Stimulated activated naive CD4-positive, alpha-beta T cell (primary cell): ENCODE measurements at regions not wholly inside any gene's neighbourhood (a gene's known extent, or its start where the extent isn't known, plus 50 kb on each side); places are given as distances from the start of the nearest gene placed in this dataset.
A peak's percentile ranks its signal among the peaks of the same experiment; 100 is the strongest.
"Not testable (repeated sequence)": the region's sequence is repeated elsewhere in the genome, so short reads cannot be mapped to it uniquely, and the experiment has no call there.

Source experiments
- DNase-seq, 6 experiments: peaks; one replicate each; lab custom pipeline; 2025; lab: John Stamatoyannopoulos, UW

GRCh38 chr5:36739751-36740221, 133.4 kb downstream of the SLC1A3 start:
- peak; percentile 43 to 69 (median 52) for DNase-seq

DNA sequence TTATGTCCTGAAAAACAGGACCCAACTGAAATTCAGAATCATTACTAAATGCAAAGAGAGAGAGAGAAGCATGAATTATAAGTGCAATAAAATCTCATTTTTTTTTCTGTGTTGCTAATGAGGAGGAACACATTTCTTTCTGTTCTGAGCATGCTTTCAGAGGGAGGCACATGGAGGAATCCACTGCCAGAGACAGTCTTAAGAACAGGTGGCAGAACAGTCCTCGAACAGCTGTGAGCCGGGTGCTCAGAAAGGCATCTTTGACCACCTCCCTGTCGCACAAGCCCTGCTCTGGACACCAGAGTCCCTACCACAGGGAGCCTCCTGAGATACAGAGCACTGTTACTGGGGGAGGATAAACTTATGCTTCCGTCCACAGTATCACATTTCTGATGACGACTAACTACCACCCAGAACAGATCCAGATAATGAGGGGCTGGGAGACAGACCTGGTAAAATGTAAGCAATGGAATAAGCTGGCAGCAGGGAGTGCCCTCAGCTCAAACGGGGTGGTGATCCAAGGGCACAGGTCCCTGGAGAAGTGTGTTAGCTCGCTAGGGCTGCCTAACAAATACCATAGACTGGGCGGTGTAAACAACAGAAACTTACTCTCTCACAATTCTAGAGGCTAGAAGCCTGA, 134.0 kb downstream of the SLC1A3 start:
- DNase-seq: no peak

DNA sequence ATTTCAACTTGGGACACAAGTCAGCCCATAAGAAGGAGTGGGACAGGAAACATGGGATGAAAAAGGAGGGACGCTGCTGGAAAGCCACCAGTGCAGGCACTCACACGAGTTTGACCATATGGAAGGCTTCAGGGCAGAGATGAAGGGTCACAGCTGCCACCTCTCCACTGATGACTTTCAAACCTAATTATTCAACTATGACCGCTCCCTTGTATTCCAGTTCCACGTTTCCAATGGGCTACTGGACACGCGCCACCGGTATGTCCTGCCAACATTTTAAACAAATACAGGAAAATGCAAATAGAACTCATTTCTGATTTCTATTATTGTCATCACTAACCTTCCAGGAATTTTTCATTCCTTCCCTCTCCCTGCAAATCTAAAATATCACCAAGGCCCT, 134.7 kb downstream of the SLC1A3 start:
- DNase-seq: no peak

DNA sequence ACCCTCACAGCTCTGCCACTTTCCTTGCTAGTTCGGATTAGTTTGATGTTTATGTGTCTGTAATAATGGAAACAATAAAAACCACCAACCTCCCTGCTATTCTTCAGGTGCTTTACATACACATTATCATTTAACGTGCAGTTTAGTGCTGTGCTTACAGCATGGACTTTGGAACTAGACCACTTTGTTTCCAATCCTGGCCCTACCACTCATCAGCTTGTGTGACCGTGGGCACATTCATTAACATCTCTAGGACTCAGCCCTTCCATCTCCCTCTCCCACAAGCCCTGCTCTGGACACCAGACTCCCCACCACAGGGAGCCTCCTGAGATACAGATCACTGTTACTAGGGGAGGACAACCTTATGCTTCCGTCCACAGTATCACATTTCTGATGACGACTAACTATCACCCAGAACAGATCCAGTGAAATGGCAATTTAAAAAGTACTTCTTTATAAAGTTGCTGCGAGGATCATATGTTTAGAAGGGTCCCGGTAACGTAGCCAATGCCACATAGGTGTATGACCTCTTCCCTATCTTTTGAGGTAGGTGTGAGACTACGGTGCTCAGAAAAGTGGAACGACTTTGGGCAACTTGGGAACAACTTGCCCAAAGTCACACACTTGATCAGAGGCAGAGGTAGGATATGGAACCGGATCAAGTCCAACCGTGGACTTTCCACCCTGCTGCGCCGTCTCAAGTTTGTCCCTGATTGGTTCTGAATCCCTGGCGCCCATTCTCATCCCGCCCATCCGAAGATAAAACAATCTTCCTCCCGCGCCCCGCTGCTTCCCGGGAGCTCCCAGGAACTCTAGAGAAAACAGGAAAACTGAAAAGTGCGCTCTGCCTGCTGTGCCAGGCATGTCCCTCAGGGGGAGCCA, 132.4 kb upstream of the NIPBL start:
- no peak for DNase-seq

DNA sequence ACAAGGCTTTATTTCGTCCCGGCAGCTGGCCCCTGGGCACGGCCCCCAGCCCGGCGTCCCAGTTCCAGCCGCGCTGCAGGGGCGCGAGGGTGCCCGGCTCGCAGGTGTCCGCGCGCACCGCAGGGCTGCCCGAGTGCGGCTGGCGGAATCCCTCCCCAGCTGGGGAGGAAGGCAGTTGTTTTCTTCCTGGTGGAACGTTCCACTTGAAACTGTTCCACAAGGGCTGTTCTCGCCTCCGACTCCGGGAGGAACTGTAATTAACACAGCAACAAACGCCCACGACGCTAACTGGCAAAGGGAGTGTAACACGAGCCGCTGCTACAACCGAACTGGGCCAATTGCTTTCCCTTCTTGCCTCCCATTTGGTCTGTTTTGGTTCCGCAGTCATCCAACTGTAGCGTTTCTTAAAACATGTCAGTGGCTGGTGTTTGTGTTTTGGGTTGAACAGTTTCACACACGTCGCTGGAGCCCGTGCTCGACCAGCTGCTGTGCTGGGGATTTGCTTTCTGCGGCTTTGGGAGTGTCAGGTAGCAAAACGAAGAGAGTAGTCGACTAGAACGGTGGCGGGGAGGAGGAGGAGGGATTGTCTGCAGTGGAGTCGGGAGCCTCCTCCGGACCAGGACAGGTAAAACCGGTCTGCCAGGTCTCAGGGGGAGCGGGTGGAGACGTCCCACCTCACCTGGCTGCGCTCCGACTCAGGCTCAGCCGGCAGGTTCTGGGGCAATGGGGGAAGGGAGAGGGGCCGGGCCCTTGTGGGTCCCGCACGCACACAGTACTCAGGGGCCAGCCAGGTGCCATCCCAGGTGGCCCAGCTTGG, 131.6 kb upstream of the NIPBL start:
- peak in 5 of 6 experiments; percentile 12 to 32 (median 23) for DNase-seq

DNA sequence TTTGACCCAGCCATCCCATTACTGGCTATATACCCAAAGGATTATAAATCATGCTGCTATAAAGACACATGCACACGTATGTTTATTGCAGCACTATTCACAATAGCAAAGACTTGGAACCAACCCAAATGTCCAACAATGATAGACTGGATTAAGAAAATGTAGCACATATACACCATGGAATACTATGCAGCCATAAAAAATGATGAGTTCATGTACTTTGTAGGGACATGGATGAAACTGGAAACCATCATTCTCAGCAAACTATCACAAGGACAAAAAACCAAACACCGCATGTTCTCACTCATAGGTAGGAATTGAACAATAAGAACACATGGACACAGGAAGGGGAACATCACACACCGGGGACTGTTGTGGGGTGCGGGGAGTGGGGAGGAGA, 128.8 kb upstream of the NIPBL start:
- not testable (repeated sequence) for DNase-seq

GRCh38 chr5:36751886-36752285, 124.7 kb upstream of the NIPBL start:
- no peak for DNase-seq

- no peak for DNase-seq
Observed at GRCh38 chr5:36755342-36755741, 121.2 kb upstream of the NIPBL start.

DNA sequence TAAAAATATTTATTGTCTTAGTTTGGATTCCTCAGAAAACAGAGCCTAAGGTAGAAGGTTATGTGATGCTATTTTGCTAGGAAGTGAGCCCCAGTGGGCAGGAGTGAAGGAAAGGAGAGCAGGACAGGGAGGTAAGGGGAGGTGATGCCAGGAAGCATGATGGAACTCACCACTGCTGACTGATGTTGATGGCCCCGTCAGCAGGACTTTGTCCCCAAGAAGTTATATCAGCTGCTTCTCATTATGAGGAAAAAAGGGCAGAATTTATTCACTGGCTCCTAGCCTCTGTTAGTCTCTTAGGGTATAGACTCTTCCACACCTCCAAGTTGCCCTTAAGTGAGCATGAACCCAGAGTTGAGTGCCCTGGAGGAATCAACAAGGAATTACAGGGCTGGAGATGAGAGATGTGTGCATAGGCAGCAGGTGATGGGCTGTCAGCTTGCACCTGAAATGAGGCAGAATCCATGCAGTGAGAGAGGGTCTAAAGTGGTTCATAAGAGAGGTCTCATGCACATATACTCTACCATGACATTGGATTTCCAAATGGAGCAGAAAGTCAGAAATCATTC, 120.6 kb upstream of the NIPBL start:
- DNase-seq: no peak

DNA sequence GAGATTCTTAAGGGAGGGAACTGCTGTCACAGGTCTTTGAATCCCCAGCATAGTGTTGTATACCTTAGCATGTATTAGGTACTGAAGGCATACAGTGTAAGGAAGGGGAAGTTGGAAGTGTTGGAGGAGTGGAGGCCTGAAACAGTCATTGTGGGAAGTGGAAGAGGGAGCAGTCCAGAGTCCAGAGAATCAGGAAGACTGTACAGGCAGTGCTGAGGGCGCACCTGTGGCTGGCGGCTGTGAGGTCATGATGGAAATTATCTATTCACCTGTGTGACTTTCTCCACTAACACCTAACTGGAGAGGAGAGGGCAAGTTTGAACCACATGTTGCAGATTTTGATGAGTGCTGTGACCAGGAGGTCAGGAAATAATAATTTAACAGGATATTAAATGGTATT, 119.7 kb upstream of the NIPBL start:
- DNase-seq: no peak

DNA sequence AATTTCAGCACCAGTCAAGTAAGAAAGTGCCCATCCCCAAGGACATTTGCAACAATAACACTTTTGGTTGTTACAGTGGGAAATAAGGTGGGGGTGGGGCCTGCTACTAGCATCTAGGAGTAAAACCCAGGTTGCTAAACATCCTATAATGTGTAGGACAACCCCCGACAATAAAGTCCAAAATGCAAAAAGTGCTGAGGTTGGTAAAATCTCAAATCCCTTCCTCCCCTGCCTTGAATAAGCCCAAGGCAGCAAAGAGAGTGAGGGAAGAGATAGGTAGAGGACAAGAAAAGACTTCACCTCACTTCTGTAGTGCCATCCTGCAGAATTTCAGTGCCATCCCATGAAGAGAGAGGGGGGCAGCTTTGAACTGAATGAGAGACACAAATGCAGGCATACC, 117.5 kb upstream of the NIPBL start:
- no peak for DNase-seq

GRCh38 chr5:36763454-36763853, 113.1 kb upstream of the NIPBL start:
- DNase-seq: no peak

GRCh38 chr5:36765876-36766275, 110.7 kb upstream of the NIPBL start:
- DNase-seq: no peak

- no peak for DNase-seq
Observed at GRCh38 chr5:36766981-36767380, 109.6 kb upstream of the NIPBL start.

DNA sequence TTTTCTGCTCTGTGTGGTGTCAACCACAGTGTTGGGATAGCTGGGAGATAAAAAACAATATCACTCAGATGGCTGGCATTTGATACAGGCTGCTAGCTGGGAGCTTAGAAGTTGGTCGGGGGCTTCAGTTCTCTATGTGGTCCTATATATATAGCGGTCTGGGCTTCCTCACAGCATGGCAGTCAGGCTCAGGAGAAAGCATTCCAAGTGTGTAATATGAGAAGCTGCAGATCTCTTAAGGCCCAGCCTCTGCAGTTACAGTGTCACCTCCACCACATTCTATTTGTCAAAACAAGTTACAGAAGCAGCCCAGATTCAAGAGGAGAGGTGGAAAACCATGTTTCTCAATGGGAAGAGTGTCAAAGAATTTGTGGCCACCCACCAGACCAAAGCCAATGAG, 108.1 kb upstream of the NIPBL start:
- DNase-seq: no peak

GRCh38 chr5:36769129-36769770, 107.3 kb upstream of the NIPBL start:
- no peak for DNase-seq

DNA sequence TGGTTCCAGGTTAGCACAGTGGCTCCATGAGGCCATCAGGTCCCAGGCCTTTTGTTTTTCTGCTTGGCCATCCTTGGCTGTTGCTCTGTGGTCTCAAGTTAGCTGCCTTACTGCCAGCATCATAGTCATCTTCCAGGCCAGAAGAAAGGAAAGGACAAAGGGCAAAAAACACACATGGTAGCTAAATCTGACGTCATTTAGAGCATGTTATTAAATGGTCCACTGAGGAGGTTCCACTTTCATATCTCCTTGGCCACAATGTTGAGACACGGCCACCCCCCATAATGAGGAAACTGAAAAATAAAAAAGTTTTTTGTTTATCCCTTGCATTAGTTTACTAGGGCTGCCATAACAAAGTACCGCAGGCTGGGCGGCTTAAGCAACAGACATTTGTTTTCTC, 106.4 kb upstream of the NIPBL start:
- DNase-seq: no peak

DNA sequence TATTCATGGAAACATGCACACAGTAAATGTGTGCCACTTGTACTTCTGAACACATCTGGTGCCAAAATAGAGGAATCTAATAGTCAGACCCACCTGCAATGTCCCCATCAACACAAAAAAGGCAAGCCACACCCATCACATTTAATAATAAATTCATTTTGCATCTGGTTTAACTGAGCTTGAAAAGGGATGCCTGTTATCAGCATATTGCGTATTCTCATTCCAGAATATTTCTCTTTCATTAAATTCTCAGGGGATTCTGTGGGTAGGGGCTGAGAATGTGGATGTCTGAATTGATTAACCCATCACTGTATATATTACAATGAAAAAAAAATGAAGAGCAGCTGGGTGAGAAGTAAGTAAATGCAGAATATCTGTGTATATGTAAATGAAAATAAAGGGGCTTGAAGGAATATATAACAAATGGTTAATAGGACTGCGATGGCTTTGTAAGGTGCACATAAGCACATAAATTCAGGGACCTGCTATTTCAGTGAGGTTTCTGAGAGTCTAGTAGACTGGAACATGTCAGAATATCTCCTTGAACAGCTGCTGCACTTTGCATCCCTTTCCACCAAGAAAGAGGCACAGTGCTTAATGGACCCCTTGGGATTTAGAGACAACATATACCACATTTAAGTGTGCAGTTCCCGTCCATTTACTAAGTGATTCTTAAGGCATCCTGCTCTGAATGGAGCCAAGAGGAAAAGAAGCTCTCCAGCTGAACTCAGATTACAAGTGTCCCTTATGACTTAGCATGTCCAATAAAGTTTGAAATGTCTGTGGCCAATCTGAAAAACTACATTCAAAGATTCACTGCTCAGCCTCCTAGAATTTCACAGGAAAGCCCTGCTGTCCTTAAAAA, 104.1 kb upstream of the NIPBL start:
- DNase-seq: no peak

DNA sequence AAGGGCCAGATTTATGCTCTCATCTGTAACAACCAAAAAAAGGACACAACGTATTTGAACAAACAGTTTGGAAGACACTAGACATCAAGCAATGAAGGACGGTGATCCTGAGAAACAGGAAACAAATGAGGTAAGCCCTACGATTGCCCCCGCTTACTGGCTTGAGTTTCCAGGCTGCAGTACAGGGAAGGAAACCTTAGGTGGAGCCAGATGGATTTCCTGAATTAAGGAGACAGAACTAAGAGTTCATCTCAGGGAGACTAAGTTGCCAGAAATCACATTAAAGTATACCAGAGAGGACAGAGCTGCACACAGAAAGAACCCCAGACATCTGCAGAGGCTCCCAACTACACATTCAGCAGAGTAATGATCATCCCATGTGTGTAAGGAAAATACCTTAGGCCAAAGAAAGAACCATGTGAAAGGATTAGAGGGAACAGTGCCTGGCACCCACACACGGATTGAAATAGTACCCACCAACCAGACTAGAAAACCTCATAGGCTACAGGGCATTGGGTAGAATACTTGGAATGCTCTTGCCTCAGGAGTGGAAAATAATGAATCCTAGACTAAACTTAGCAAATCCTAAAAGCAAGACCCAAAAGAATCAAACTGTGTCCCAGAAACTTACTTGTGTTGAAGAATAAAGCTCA, 99.3 kb upstream of the NIPBL start:
- DNase-seq: no peak

DNA sequence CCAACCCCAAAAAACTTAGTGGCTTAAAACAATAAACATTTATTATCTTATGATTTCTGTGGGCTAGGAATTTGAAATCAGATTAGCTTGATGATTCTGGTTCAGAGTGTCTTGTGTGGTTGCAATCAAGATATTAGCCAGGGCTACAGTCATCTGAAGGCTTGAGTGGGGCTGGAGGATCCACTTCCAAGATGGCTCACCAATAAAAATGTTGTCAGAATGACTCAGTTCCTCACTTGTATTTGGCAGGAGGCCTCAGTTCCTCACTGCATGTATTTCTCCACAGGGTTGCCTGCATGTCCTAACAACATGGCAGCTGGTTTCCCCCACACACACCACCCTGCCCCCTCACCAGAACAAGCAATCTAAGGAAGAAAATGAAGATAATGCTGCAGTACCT, 98.2 kb upstream of the NIPBL start:
- no peak for DNase-seq
